GM12874 (cell line): ENCODE measurements at regions not wholly inside any gene's neighbourhood (a gene's known extent, or its start where the extent isn't known, plus 50 kb on each side); places are given as distances from the start of the nearest gene placed in this dataset.

Experiments used
- CTCF ChIP-seq: IDR thresholded peaks from 2 replicates; pipeline ENCODE4 v1.5.1; 2011; ENCODE audit warnings: low read depth, mild to moderate bottlenecking, control low read depth, low read length, moderate library complexity; ENCODE audit not compliant: insufficient read depth

GRCh38 chr11:95406271-95406670 lies 175.3 kb upstream of the SESN3 start:
- no peak for TF ChIP-seq CTCF

GRCh38 chr11:95404370-95404769 lies 173.4 kb upstream of the SESN3 start:
- no peak for TF ChIP-seq CTCF

- no peak for TF ChIP-seq CTCF
These were observed 167.6 kb upstream of the SESN3 start for GRCh38 chr11:95398437-95399112.

- no peak for TF ChIP-seq CTCF
These were observed 161.6 kb upstream of the SESN3 start for GRCh38 chr11:95392644-95393043.

GRCh38 chr11:95389427-95389826 lies 158.4 kb upstream of the SESN3 start:
- no peak for TF ChIP-seq CTCF

- no peak for TF ChIP-seq CTCF
These were observed 157.1 kb upstream of the SESN3 start for GRCh38 chr11:95388086-95388485.

GRCh38 chr11:95387325-95387724 lies 156.3 kb upstream of the SESN3 start:
- TF ChIP-seq CTCF, result no peak
